Tibial nerve (tissue), 4 donors: ENCODE measurements at regions not wholly inside any gene's neighbourhood (a gene's known extent, or its start where the extent isn't known, plus 50 kb on each side); places are given as distances from the start of the nearest gene placed in this dataset.

Source experiments
- CTCF ChIP-seq, 5 experiments: fragments of 200-600 bp in 3 of 5; fragments of 450-650 bp in 2 of 5; sonication (generic) in 3 of 5; IDR thresholded peaks; one replicate each; pipeline ENCODE4 v1.5.1; 2016 to 2019; ENCODE audit warnings: antibody characterized with exemption in 5 of 5, mild to moderate bottlenecking in 3 of 5, moderate library complexity in 2 of 5
- EP300 ChIP-seq, 2 donors: sonication (generic); formaldehyde crosslinking; IDR thresholded peaks; one replicate each; pipeline ENCODE4 v1.6.1; 2017; ENCODE audit warnings: antibody characterized with exemption in 2 of 2, mild to moderate bottlenecking in 1 of 2
- POLR2A ChIP-seq, 2 donors: fragments of 450-650 bp; IDR thresholded peaks; one replicate each; pipeline ENCODE4 v1.6.1; 2017; ENCODE audit warnings: antibody characterized with exemption in 2 of 2, mild to moderate bottlenecking in 2 of 2, moderate library complexity in 2 of 2

GRCh38 chr21:41059871-41060270 lies 108.1 kb upstream of the BACE2 start:
- TF ChIP-seq POLR2A (IDR thresholded peaks at IDR 0.05) (no peak), CTCF (IDR thresholded peaks at IDR 0.05) (no peak), EP300 (IDR thresholded peaks at IDR 0.05) (no peak)
